ENCODE measurements at regions not wholly inside any gene's neighbourhood (a gene's known extent, or its start where the extent isn't known, plus 50 kb on each side); places are given as distances from the start of the nearest gene placed in this dataset.

DNA sequence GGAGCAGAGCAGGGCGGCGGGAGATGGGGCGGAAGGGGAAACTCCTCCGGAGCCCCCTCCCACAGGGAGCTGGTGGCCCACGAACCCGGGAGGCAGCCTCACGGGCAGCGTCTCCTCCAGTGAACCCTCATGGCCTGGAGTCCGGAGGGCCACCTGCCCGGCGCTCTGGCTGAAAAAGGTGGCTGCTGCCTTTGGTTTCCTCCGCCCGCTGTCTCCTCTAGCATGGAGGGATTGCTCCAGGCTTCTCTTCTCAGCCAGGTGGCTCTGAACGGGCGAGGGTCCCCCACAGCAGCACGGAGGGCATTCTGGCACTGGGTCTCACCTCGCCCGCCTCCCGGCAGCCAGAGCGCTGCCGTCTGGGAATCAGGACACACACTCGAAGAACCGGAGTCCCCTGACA lies 177.3 kb upstream of the PFKP start:
- H3K36me3 ChIP-seq: no peaks in the 10 kb centered on the region
- no peaks in the 10 kb centered on the region for H3K4me1 ChIP-seq
- intact Hi-C loops (cut with DNase I): no loop called here
- H3K27ac ChIP-seq: no peak overlapping the region
- no peaks in the 10 kb centered on the region for H3K9me3 ChIP-seq
- H3K27me3 ChIP-seq: no peaks in the 10 kb centered on the region
- no peak for TF ChIP-seq POLR2A (IDR thresholded peaks at IDR 0.05)
- TF ChIP-seq, protein P1, sequence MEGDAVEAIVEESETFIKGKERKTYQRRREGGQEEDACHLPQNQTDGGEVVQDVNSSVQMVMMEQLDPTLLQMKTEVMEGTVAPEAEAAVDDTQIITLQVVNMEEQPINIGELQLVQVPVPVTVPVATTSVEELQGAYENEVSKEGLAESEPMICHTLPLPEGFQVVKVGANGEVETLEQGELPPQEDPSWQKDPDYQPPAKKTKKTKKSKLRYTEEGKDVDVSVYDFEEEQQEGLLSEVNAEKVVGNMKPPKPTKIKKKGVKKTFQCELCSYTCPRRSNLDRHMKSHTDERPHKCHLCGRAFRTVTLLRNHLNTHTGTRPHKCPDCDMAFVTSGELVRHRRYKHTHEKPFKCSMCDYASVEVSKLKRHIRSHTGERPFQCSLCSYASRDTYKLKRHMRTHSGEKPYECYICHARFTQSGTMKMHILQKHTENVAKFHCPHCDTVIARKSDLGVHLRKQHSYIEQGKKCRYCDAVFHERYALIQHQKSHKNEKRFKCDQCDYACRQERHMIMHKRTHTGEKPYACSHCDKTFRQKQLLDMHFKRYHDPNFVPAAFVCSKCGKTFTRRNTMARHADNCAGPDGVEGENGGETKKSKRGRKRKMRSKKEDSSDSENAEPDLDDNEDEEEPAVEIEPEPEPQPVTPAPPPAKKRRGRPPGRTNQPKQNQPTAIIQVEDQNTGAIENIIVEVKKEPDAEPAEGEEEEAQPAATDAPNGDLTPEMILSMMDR (IDR thresholded peaks at IDR 0.05): no peak
- no peak for TF ChIP-seq POLR2AphosphoS5 (IDR thresholded peaks at IDR 0.05; ENCODE audit: insufficient read depth in 1 of 2, low read depth in 1 of 2)
- no peak for DNase-seq (ENCODE audit: extremely low spot score in 2 of 2)
- no peak overlapping the region for H3K4me3 ChIP-seq

DNA sequence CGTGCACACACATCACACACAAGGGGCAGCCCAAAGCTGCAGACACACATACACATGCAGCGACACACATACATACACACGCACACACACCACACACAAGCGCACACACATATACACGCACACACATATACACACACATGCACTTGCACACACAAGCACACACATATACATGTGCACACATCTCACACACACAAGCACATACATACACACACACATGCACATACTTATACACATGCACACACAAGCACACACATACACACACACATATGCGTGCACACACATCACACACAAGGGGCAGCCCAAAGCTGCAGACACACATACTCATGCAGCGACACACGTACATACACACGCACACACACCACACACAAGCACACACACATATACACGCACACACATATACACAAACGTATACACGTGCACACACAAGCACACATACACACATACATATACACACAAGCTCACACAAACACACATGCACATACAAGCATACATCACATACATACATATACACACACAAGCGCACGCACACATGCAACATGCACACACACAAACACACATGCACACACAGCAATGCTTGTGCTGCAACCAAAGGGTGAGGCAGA lies 178.8 kb upstream of the PFKP start:
- intact Hi-C loops (cut with DNase I): no loop called here
- H3K9me3 ChIP-seq: no peaks in the 10 kb centered on the region
- no peaks in the 10 kb centered on the region for H3K36me3 ChIP-seq
- no peak for DNase-seq (ENCODE audit: extremely low spot score in 2 of 2)
- no peaks in the 10 kb centered on the region for H3K4me1 ChIP-seq
- H3K27ac ChIP-seq: no peak overlapping the region
- H3K4me3 ChIP-seq: no peak overlapping the region
- TF ChIP-seq, protein P1 (IDR thresholded peaks at IDR 0.05): no peak
- TF ChIP-seq POLR2AphosphoS5 (IDR thresholded peaks at IDR 0.05; ENCODE audit: insufficient read depth in 1 of 2, low read depth in 1 of 2): no peak
- no peak for TF ChIP-seq POLR2A (IDR thresholded peaks at IDR 0.05)
- H3K27me3 ChIP-seq: no peaks in the 10 kb centered on the region

DNA sequence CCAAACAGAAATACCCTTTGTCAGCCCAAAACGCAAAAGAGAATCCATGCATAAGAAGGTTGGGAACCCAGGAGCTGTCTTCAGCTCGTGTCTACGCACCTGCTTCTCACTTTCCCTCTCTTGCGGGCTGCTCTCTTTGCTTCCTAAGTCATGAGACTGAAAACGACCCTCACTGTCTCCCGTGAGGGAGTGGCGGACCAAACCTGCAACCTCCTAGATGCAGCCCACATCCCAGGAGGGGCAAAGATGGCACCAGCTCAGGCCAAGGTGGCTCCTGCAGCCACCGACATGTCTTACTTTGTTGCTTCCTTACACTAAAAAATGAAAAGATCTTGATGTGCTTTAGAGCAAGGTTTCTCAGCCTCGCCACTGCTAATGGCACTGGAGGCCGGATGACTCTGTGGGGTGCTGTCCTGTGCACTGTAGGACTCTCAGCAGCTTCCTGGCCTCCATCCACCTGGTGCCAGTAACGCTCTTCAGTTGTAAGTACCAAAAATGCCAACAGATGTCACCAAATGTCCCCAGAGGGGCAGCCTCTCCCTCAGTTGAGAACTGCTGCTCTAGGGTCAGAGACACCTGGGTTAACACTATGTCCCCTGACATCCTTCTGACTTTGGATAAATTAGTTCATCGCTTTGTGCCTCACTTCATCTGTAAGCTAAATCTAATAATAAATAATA lies 179.8 kb upstream of the PFKP start:
- TF ChIP-seq, protein P1 (IDR thresholded peaks at IDR 0.05): no peak
- TF ChIP-seq POLR2AphosphoS5 (IDR thresholded peaks at IDR 0.05; ENCODE audit: insufficient read depth in 1 of 2, low read depth in 1 of 2) (no peak), POLR2A (IDR thresholded peaks at IDR 0.05) (no peak)
- no peaks in the 10 kb centered on the region for H3K36me3 ChIP-seq
- intact Hi-C loops (cut with DNase I): no loop called here
- no peak overlapping the region for H3K27ac ChIP-seq
- no peak for DNase-seq (ENCODE audit: extremely low spot score in 2 of 2)
- no peaks in the 10 kb centered on the region for H3K4me1 ChIP-seq
- H3K27me3 ChIP-seq: no peaks in the 10 kb centered on the region
- no peak overlapping the region for H3K4me3 ChIP-seq
- H3K9me3 ChIP-seq: no peaks in the 10 kb centered on the region

DNA sequence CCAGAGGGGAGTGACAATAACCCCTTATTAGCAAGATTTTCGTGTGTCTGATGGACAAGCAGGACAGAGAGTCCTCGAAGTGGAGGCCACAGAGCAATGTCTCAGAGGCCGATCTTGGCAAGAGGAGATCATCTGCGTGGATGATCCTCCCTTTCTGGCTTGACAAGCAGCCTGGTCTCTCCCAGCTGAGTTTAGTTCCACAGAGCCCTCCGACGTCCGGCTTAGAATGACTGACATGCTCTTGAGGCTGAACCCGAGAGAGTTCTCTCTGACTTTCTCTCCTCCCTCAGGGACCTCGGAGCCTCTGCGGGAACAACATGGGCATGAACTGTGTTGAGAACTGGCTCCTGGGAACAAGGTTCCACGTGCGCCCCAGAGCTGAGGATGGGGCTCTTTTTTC lies 180.7 kb upstream of the PFKP start:
- Histone ChIP-seq H3K36me3 (no peaks in the 10 kb centered on the region), H3K27me3 (no peaks in the 10 kb centered on the region), H3K4me1 (no peaks in the 10 kb centered on the region), H3K9me3 (no peaks in the 10 kb centered on the region), H3K27ac (no peak overlapping the region), H3K4me3 (no peak overlapping the region)
- intact Hi-C loops (cut with DNase I): no loop called here
- TF ChIP-seq, protein P1 (IDR thresholded peaks at IDR 0.05): no peak
- no peak for TF ChIP-seq POLR2AphosphoS5 (IDR thresholded peaks at IDR 0.05; ENCODE audit: insufficient read depth in 1 of 2, low read depth in 1 of 2)
- no peak for TF ChIP-seq POLR2A (IDR thresholded peaks at IDR 0.05)
- DNase-seq (ENCODE audit: extremely low spot score in 2 of 2): no peak
